ENCODE measurements at regions not wholly inside any gene's neighbourhood (a gene's known extent, or its start where the extent isn't known, plus 50 kb on each side); places are given as distances from the start of the nearest gene placed in this dataset.

GRCh38 chr5:2529371-2530092 lies 221.9 kb downstream of the IRX2 start:
- no peak for TF ChIP-seq CTCF (IDR thresholded peaks at IDR 0.05; ENCODE audit: low read length)
- no peak for TF ChIP-seq EZH2 (IDR thresholded peaks at IDR 0.05; ENCODE audit: borderline replicate concordance, low read length)

Data from OCI-LY1 (cell line).